Loucy (cell line): ENCODE measurements at regions not wholly inside any gene's neighbourhood (a gene's known extent, or its start where the extent isn't known, plus 50 kb on each side); places are given as distances from the start of the nearest gene placed in this dataset.

Source experiments
- H2AFZ ChIP-seq: fragments of 200-600 bp; sonication (generic); 2 replicates; pipeline ENCODE4 v1.6.0; 2016; ENCODE audit warnings: antibody characterized with exemption, mild to moderate bottlenecking, low read length, moderate library complexity
- H3F3A ChIP-seq: fragments of 200-600 bp; 2 replicates; pipeline ENCODE4 v1.6.0; 2016; ENCODE audit warnings: antibody characterized with exemption, low read depth, mild to moderate bottlenecking
- H3K27me3 ChIP-seq: fragments of 200-600 bp; sonication (generic); 2 replicates; pipeline ENCODE4 v1.6.1; 2014; ENCODE audit warnings: low read length, mild to moderate bottlenecking; ENCODE audit not compliant: insufficient read depth, poor library complexity, severe bottlenecking
- H3K36me3 ChIP-seq: fragments of 200-600 bp; sonication (generic); 2 replicates; pipeline ENCODE4 v1.6.1; 2016; ENCODE audit warnings: low read length; ENCODE audit not compliant: insufficient read depth
- H3K4me1 ChIP-seq: fragments of 200-600 bp; sonication (generic); 2 replicates; pipeline ENCODE4 v1.5.1; 2014; ENCODE audit warnings: low read length, mild to moderate bottlenecking; ENCODE audit not compliant: insufficient read depth, poor library complexity, severe bottlenecking
- H3K4me2 ChIP-seq: fragments of 200-600 bp; sonication (generic); 2 replicates; pipeline ENCODE4 v1.6.0; 2014; ENCODE audit warnings: antibody characterized with exemption, low read length, low read depth, mild to moderate bottlenecking; ENCODE audit not compliant: poor library complexity, severe bottlenecking
- H3K4me3 ChIP-seq: fragments of 200-600 bp; sonication (generic); 2 replicates; pipeline ENCODE4 v1.5.1; 2014; ENCODE audit warnings: low read length, mild to moderate bottlenecking, mixed read lengths; ENCODE audit not compliant: poor library complexity, severe bottlenecking
- H3K79me2 ChIP-seq: fragments of 200-600 bp; sonication (generic); 2 replicates; pipeline ENCODE4 v1.6.1; 2014; ENCODE audit warnings: low read length; ENCODE audit not compliant: insufficient read depth
- H3K9ac ChIP-seq: fragments of 200-600 bp; sonication (generic); 2 replicates; pipeline ENCODE4 v1.6.0; 2014; ENCODE audit warnings: mild to moderate bottlenecking, low read depth, low read length, moderate library complexity; ENCODE audit not compliant: poor library complexity, severe bottlenecking
- H3K9me2 ChIP-seq: fragments of 200-600 bp; sonication (generic); replicated peaks from 2 replicates; pipeline ENCODE4 v1.6.1; 2016; ENCODE audit warnings: low read depth, low read length, mixed read lengths
- H3K9me3 ChIP-seq: fragments of 200-600 bp; sonication (generic); 2 replicates; pipeline ENCODE4 v1.6.1; 2014; ENCODE audit warnings: mild to moderate bottlenecking, antibody characterized with exemption, low read length, low read depth; ENCODE audit not compliant: insufficient read depth
- H4K20me1 ChIP-seq: fragments of 200-600 bp; sonication (generic); 2 replicates; pipeline ENCODE4 v1.6.0; 2014; ENCODE audit warnings: antibody characterized with exemption, low read length, mild to moderate bottlenecking; ENCODE audit not compliant: insufficient read depth, poor library complexity, severe bottlenecking
- EZH2phosphoT487 ChIP-seq: fragments of 200-600 bp; IDR thresholded peaks from 2 replicates; pipeline ENCODE4 v1.6.1; 2018; ENCODE audit warnings: antibody characterized with exemption, mild to moderate bottlenecking, moderate library complexity, borderline replicate concordance
- TF ChIP-seq, protein P1 (sequence below): fragments of 200-600 bp; sonication (generic); conservative IDR thresholded peaks from 2 replicates; pipeline ENCODE4 v1.5.1; 2014; ENCODE audit warnings: mild to moderate bottlenecking, antibody characterized with exemption, low read length

DNA sequence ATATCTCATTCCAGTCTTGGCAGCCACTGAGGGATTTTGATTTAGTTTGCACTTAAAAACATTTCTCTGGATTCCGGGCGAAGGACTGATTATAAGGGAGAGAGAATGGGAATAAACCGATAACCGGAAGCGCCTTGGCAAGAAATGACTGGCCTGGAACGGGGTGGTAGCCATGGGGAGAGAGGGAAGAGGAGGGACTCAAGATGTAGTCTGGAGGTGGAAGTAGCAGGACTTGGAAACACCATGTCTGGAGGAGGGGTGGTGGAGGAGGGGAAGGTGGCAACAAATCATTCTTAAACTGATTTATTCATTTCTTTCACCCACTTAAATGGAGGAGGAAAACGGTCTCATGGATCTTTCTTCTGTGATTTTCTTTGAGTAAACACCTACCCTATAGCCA lies 238.1 kb downstream of the REEP3 start:
- no peaks in the 10 kb centered on the region for H4K20me1 ChIP-seq
- no peak overlapping the region for H3K4me2 ChIP-seq
- H3K4me1 ChIP-seq: no peaks in the 10 kb centered on the region
- H3K9me3 ChIP-seq: no peaks in the 10 kb centered on the region
- H3K79me2 ChIP-seq: no peaks in the 10 kb centered on the region
- no peak overlapping the region for H2AFZ ChIP-seq
- H3K9me2 ChIP-seq: no peaks in the 10 kb centered on the region
- no peaks in the 10 kb centered on the region for H3K36me3 ChIP-seq
- no peaks in the 10 kb centered on the region for H3K27me3 ChIP-seq
- no peak overlapping the region for H3K4me3 ChIP-seq
- H3K9ac ChIP-seq: no peak overlapping the region
- no peak for TF ChIP-seq EZH2phosphoT487
- no peaks in the 10 kb centered on the region for H3F3A ChIP-seq

DNA sequence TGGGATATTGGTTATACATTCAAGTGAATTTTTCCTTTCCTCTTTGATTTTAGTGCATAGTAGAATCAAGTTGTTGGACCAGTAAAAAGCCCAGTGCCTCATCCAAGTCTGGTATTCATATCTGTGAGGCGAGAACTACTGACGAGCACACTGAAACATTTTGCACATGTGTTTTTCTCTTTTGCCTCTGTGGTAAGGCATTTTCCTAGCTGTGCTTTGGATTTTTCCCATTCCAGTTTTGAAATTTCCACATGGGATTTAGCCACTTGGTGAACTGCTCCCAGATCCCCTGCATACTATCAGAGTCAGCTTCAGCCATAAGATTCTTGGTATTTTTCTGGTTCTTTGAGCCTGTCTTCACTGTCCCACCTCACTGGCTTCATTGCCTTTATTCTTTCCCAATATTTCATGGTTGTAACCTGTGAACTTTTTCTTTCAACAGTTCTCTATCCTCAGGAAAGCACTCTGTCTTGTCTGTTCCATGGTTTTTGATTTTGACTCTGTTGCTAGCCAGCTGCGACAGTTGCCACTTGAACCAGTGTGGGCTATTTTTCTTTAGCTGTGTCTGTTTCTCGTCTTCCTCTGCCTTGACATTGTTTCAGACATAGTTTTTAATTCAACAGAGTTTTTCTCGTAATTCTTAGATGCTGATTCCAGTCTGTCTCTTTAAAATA lies 239.0 kb downstream of the REEP3 start:
- Histone ChIP-seq H3K4me2 (no peak overlapping the region), H3F3A (no peaks in the 10 kb centered on the region), H3K9me3 (no peaks in the 10 kb centered on the region), H3K9me2 (no peaks in the 10 kb centered on the region), H4K20me1 (no peaks in the 10 kb centered on the region), H3K36me3 (no peaks in the 10 kb centered on the region), H3K79me2 (no peaks in the 10 kb centered on the region), H3K4me3 (no peak overlapping the region), H3K9ac (no peak overlapping the region), H2AFZ (no peak overlapping the region), H3K27me3 (no peaks in the 10 kb centered on the region), H3K4me1 (no peaks in the 10 kb centered on the region)
- TF ChIP-seq EZH2phosphoT487: no peak
- TF ChIP-seq, protein P1, sequence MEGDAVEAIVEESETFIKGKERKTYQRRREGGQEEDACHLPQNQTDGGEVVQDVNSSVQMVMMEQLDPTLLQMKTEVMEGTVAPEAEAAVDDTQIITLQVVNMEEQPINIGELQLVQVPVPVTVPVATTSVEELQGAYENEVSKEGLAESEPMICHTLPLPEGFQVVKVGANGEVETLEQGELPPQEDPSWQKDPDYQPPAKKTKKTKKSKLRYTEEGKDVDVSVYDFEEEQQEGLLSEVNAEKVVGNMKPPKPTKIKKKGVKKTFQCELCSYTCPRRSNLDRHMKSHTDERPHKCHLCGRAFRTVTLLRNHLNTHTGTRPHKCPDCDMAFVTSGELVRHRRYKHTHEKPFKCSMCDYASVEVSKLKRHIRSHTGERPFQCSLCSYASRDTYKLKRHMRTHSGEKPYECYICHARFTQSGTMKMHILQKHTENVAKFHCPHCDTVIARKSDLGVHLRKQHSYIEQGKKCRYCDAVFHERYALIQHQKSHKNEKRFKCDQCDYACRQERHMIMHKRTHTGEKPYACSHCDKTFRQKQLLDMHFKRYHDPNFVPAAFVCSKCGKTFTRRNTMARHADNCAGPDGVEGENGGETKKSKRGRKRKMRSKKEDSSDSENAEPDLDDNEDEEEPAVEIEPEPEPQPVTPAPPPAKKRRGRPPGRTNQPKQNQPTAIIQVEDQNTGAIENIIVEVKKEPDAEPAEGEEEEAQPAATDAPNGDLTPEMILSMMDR: no peak

DNA sequence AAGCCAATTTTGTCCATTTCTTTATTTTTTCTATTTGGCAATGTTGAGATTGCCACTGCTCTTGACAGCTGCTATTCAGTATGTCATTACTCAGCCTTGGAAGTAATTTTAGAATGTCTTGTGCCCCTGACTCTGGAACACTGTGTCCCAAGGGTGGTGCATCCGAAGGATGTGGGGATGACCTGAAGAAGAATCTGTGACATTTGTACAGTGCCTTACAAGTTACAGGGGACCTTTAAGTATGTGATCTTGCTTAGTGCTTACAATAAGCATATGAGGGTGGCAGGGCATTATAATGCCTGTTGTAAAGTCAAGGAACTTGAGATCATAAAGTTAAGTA lies 239.5 kb downstream of the REEP3 start:
- Histone ChIP-seq H3F3A (no peaks in the 10 kb centered on the region), H4K20me1 (no peaks in the 10 kb centered on the region), H3K9ac (no peak overlapping the region), H3K4me2 (no peak overlapping the region), H3K27me3 (no peaks in the 10 kb centered on the region), H3K4me3 (no peak overlapping the region), H2AFZ (no peak overlapping the region), H3K9me3 (no peaks in the 10 kb centered on the region), H3K4me1 (no peaks in the 10 kb centered on the region), H3K79me2 (no peaks in the 10 kb centered on the region), H3K36me3 (no peaks in the 10 kb centered on the region), H3K9me2 (no peaks in the 10 kb centered on the region)
- TF ChIP-seq, protein P1: no peak
- TF ChIP-seq EZH2phosphoT487: no peak

DNA sequence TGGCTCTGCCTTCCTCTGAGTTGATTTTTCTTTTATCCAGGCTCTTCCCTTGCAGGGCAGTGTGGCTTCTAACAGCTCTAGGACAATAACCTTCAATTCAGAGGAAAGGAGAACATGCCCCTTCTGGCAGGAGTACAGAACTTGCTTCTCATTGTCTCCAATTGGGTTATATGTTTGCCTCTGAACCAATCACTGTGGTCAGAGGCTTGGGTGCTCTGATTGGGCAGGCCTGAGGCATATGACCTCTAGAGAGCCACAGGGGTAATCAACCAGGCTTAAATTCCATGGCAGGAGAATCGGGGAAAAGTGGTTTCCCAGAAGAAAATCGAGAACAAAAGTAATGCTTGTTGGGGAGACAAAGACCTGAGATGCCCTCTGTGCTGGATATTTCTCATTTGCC lies 240.0 kb downstream of the REEP3 start:
- no peaks in the 10 kb centered on the region for H3F3A ChIP-seq
- no peaks in the 10 kb centered on the region for H3K9me2 ChIP-seq
- H3K9ac ChIP-seq: no peak overlapping the region
- no peaks in the 10 kb centered on the region for H3K36me3 ChIP-seq
- no peaks in the 10 kb centered on the region for H3K79me2 ChIP-seq
- H3K4me1 ChIP-seq: no peaks in the 10 kb centered on the region
- TF ChIP-seq, protein P1: no peak
- H3K9me3 ChIP-seq: no peaks in the 10 kb centered on the region
- H3K4me2 ChIP-seq: no peak overlapping the region
- no peaks in the 10 kb centered on the region for H4K20me1 ChIP-seq
- no peak overlapping the region; the same call in 1 of the 2 replicates for H2AFZ ChIP-seq
- no peak overlapping the region for H3K4me3 ChIP-seq
- no peaks in the 10 kb centered on the region for H3K27me3 ChIP-seq
